Natural killer cell (primary cell): ENCODE measurements at regions not wholly inside any gene's neighbourhood (a gene's known extent, or its start where the extent isn't known, plus 50 kb on each side); places are given as distances from the start of the nearest gene placed in this dataset.

ENCODE experiments used
- ATAC-seq, 3 donors: fragments of 150-1000 bp in 2 of 3; fragments of 200-7000 bp in 1 of 3; cut with Tn5 transposase; 1 replicate in 1 of 3; 2 replicates in 2 of 3; pipeline ENCODE4 v1.10.0; 2021; ENCODE audit warnings: mild to moderate bottlenecking in 2 of 3, moderate library complexity in 2 of 3
- DNase-seq, 2 donors: peaks; one replicate each; pipeline versions ENCODE4 v3.0.0 to v3.0.0-alpha.2; 2013 to 2021; ENCODE audit warnings: mixed read lengths in 1 of 2
- H3K27ac ChIP-seq: one replicate; pipeline ENCODE4 v1.5.1; 2013; ENCODE audit warnings: mild to moderate bottlenecking, low read length
- H3K27me3 ChIP-seq: one replicate; pipeline ENCODE4 v1.6.1; 2013; ENCODE audit warnings: low read length; ENCODE audit not compliant: control insufficient read depth, insufficient read depth
- H3K36me3 ChIP-seq: one replicate; pipeline ENCODE4 v1.6.1; 2013; ENCODE audit warnings: low read length; ENCODE audit not compliant: control insufficient read depth, insufficient read depth
- H3K4me1 ChIP-seq: one replicate; pipeline ENCODE4 v1.6.1; 2013; ENCODE audit warnings: low read length; ENCODE audit not compliant: control insufficient read depth, insufficient read depth
- H3K4me3 ChIP-seq: one replicate; pipeline ENCODE4 v1.5.1; 2013; ENCODE audit warnings: low read length
- H3K9me3 ChIP-seq: one replicate; pipeline ENCODE4 v1.6.1; 2013; ENCODE audit warnings: low read length; ENCODE audit not compliant: control insufficient read depth, insufficient read depth
- H3K27ac Mint-ChIP-seq, 2 donors: one replicate each; pipeline ENCODE4 v1.8.0; 2022; ENCODE audit warnings: mild to moderate bottlenecking in 2 of 2, mixed read lengths in 2 of 2, moderate library complexity in 1 of 2
- H3K27me3 Mint-ChIP-seq, 2 donors: one replicate each; pipeline ENCODE4 v1.8.0; 2022; ENCODE audit warnings: low read depth in 2 of 2, mixed read lengths in 2 of 2
- H3K36me3 Mint-ChIP-seq: one replicate; pipeline ENCODE4 v1.8.0; 2022; ENCODE audit warnings: mixed read lengths
- H3K4me1 Mint-ChIP-seq, 2 donors: one replicate each; pipeline ENCODE4 v1.8.0; 2022; ENCODE audit warnings: mixed read lengths in 2 of 2
- H3K4me3 Mint-ChIP-seq: one replicate; pipeline ENCODE4 v1.8.0; 2022; ENCODE audit warnings: mild to moderate bottlenecking, moderate library complexity, mixed read lengths
- H3K9me3 Mint-ChIP-seq, 2 donors: one replicate each; pipeline ENCODE4 v1.8.0; 2022; ENCODE audit warnings: mixed read lengths in 2 of 2
- WGBS: methylation state at CpG from one replicate; pipeline ENCODE4 v1.1.7; 2013; ENCODE audit warnings: missing lambda C conversion rate; ENCODE audit not compliant: insufficient coverage; 5-methylcytosine and 5-hydroxymethylcytosine counted together
- intact Hi-C: fragments of 100-400 bp; cut with micrococcal nuclease; formaldehyde crosslinking; loops from one replicate; pipeline ENCODE4 v1.14.2; 2022
- TF ChIP-seq, protein P1 (sequence below): fragments of 200-600 bp; IDR thresholded peaks from one replicate; pipeline ENCODE4 v1.8.0; 2022; ENCODE audit warnings: antibody characterized with exemption

DNA sequence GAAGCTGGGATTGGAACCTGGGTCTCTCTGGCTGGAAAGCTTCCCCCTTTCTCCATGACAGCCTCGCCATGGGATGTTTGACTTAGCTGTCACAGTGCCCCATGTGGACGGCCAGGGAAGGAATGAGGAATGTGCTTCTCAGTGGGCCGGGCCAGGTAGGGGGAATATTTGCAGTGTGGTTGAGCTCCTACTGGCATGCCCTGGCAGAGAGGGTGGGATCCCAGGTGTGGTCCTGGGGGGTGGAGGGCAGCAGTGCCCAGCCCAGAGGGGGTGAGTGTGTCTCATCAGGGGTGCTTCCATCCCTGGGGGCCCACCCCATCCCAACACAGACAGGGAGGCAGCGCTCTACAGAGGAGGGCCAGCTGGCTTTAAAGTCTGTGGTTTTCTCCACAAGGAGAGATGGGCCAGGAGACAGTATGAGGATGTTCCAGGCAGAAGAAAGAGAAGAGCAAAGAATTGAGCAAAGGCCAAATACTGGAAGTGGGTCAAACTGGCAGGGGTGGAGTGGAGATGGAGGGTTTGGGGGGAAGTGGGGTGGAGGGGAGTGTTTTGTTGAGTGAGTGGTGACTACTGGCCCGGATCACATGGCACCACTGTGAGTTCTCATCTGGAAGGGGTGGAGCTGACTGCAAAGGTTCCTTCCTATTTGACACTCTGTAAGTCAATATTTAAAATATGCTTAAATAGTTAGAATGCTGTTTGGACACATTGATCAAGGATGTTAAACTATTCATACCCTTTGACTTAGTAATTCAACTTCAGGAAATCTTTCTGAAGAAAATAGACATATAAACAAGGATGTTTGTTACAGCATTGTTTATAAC is 94.0 kb downstream of the MYCN start:
- Histone ChIP-seq H3K36me3 (no peaks in the 10 kb centered on the region), H3K4me1 (no peaks in the 10 kb centered on the region), H3K27ac (no peak overlapping the region), H3K4me3 (no peak overlapping the region), H3K9me3 (no peaks in the 10 kb centered on the region), H3K27me3 (no peaks in the 10 kb centered on the region)
- H3K27ac Mint-ChIP-seq: no peak overlapping the region
- no peaks in the 10 kb centered on the region for H3K36me3 Mint-ChIP-seq
- ATAC-seq (no peak), DNase-seq (no peak)
- H3K9me3 Mint-ChIP-seq: no peaks in the 10 kb centered on the region
- TF ChIP-seq, protein P1, sequence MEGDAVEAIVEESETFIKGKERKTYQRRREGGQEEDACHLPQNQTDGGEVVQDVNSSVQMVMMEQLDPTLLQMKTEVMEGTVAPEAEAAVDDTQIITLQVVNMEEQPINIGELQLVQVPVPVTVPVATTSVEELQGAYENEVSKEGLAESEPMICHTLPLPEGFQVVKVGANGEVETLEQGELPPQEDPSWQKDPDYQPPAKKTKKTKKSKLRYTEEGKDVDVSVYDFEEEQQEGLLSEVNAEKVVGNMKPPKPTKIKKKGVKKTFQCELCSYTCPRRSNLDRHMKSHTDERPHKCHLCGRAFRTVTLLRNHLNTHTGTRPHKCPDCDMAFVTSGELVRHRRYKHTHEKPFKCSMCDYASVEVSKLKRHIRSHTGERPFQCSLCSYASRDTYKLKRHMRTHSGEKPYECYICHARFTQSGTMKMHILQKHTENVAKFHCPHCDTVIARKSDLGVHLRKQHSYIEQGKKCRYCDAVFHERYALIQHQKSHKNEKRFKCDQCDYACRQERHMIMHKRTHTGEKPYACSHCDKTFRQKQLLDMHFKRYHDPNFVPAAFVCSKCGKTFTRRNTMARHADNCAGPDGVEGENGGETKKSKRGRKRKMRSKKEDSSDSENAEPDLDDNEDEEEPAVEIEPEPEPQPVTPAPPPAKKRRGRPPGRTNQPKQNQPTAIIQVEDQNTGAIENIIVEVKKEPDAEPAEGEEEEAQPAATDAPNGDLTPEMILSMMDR: no peak
- no peaks in the 10 kb centered on the region for H3K4me1 Mint-ChIP-seq
- no peak overlapping the region for H3K4me3 Mint-ChIP-seq
- WGBS: 79% methylated on average over 5 of the region's 5 CpGs
- H3K27me3 Mint-ChIP-seq: no peaks in the 10 kb centered on the region
- intact Hi-C loops: no loop called here

DNA sequence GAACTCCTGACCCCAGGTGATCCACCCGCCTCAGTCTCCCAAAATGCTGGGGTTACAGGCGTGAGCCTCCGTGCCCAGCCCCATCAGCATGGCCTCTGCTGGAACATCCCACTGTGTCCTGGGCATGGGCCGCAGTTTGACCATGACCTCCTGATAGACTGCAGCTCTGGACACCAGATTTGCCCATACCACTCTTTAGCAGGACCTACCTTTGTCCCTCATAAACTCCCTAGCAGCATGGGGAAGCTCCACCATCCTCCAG is 92.6 kb downstream of the MYCN start:
- H3K36me3 Mint-ChIP-seq: no peaks in the 10 kb centered on the region
- intact Hi-C loops: no loop called here
- H3K27me3 Mint-ChIP-seq: no peaks in the 10 kb centered on the region
- no peaks in the 10 kb centered on the region for H3K36me3 ChIP-seq
- H3K9me3 Mint-ChIP-seq: no peaks in the 10 kb centered on the region
- no peak overlapping the region for H3K4me3 ChIP-seq
- no peak overlapping the region for H3K27ac Mint-ChIP-seq
- H3K4me1 ChIP-seq: no peaks in the 10 kb centered on the region
- H3K27ac ChIP-seq: no peak overlapping the region
- H3K9me3 ChIP-seq: no peaks in the 10 kb centered on the region
- no peaks in the 10 kb centered on the region for H3K27me3 ChIP-seq
- H3K4me3 Mint-ChIP-seq: no peak overlapping the region
- 96% methylated on average over 4 of the region's 4 CpGs for WGBS
- no peaks in the 10 kb centered on the region for H3K4me1 Mint-ChIP-seq
- TF ChIP-seq, protein P1: no peak
- ATAC-seq: no peak
- no peak for DNase-seq

DNA sequence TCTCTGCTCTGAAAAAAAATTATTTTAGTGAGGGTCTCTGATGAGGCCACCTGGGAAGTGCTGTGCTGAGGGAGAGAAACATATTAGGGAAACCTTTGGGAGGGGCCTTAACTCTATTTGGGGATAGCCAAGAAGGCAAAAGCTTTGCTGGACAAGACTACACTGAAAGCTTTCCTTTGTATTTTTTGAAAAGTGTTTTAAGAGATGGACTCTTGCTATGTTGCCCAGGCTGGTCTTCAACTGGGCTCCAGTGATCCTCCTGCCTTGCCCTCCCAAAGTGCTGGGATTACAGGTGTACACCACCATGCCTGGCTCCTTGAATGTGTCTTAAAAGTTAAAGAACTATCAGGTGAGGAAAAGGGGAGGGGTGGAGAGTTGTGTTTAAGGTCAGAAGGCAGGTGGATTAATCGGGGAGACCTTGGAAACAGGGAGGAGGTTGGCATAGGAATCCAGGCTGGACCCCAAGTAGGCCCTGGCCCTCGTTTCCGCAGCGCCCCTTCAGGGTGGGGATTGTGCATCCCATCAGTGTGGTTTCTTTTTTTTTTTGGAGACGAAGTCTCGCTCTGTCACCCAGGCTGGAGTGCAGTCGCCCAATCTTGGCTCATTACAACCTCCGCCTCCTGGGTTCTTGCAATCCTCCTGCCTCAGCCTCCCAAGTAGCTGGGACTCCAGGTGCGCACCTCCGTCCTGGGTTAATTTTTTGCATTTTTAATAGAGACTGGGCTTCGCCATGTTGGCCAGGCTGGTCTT is 92.1 kb downstream of the MYCN start:
- DNase-seq: no peak
- no peak for ATAC-seq
- Mint-ChIP-seq H3K27me3 (no peaks in the 10 kb centered on the region), H3K9me3 (no peaks in the 10 kb centered on the region), H3K36me3 (no peaks in the 10 kb centered on the region), H3K4me3 (no peak overlapping the region), H3K27ac (no peak overlapping the region), H3K4me1 (no peaks in the 10 kb centered on the region)
- Histone ChIP-seq H3K4me3 (no peak overlapping the region), H3K4me1 (no peaks in the 10 kb centered on the region), H3K27ac (no peak overlapping the region), H3K27me3 (no peaks in the 10 kb centered on the region), H3K36me3 (no peaks in the 10 kb centered on the region), H3K9me3 (no peaks in the 10 kb centered on the region)
- TF ChIP-seq, protein P1: no peak
- intact Hi-C loops: no loop called here
- 94% methylated on average over 11 of the region's 11 CpGs for WGBS

DNA sequence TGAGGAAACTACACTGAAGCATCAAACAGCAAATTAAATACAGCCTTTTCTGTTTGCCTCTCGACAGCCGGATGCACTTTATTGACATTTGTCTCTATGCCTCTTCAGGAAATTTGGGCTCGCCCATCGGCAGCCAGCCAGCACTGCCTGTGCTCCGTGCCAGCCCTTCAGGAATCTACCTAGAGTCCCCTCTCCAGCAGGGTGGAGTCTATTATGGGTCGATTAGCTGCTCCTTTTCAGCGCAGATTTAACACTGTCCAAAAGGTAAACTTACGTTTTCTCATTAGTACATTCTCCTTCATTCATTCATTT is 91.5 kb downstream of the MYCN start:
- WGBS: 90% methylated on average over 8 of the region's 8 CpGs
- ATAC-seq (no peak), DNase-seq (no peak)
- H3K4me3 ChIP-seq: no peak overlapping the region
- TF ChIP-seq, protein P1: no peak
- H3K27me3 Mint-ChIP-seq: no peaks in the 10 kb centered on the region
- H3K4me1 Mint-ChIP-seq: no peaks in the 10 kb centered on the region
- no peaks in the 10 kb centered on the region for H3K4me1 ChIP-seq
- no peak overlapping the region for H3K27ac Mint-ChIP-seq
- no peaks in the 10 kb centered on the region for H3K9me3 ChIP-seq
- H3K27me3 ChIP-seq: no peaks in the 10 kb centered on the region
- no peak overlapping the region for H3K27ac ChIP-seq
- H3K36me3 ChIP-seq: no peaks in the 10 kb centered on the region
- H3K4me3 Mint-ChIP-seq: no peak overlapping the region
- no peaks in the 10 kb centered on the region for H3K36me3 Mint-ChIP-seq
- intact Hi-C loops: no loop called here
- no peaks in the 10 kb centered on the region for H3K9me3 Mint-ChIP-seq
